ENCODE measurements at regions not wholly inside any gene's neighbourhood (a gene's known extent, or its start where the extent isn't known, plus 50 kb on each side); places are given as distances from the start of the nearest gene placed in this dataset.

- TF ChIP-seq ISL1 (CRISPR knock-in tag; IDR thresholded peaks at IDR 0.05) (no peak), ARNTL (CRISPR knock-in tag; IDR thresholded peaks at IDR 0.05; ENCODE audit: borderline replicate concordance, low read depth) (no peak)
Measured at GRCh38 chr14:22097586-22098292, 424.1 kb upstream of the OR4E1 start (continued).

DNA sequence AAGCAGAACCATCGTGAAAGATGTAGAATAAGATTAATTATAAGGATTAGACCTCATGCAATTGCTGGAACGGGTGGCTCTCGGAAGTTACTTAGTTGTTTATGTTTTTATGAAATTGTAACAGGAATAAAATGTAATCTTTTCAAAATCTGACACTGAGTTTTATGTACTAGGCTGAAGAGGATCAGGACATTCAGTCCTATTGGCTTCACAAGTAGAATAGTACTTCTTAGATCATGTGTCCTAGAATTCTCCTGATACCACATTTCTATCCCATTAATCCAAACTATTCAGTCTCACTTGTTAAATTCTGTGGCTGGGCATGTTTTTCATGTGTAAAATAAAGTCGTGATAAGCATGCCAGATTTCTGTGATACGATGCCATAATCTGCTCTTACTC is 423.5 kb upstream of the OR4E1 start:
- ATAC-seq, result no peak
- no peak for TF ChIP-seq BACH2 (CRISPR knock-in tag; IDR thresholded peaks at IDR 0.05; ENCODE audit: borderline replicate concordance)
- TF ChIP-seq ARNTL (CRISPR knock-in tag; IDR thresholded peaks at IDR 0.05; ENCODE audit: borderline replicate concordance, low read depth), result no peak
- TF ChIP-seq TCF4 (CRISPR knock-in tag; IDR thresholded peaks at IDR 0.05; ENCODE audit: borderline replicate concordance), result no peak
- TF ChIP-seq PPARA (CRISPR knock-in tag; IDR thresholded peaks at IDR 0.05; ENCODE audit: borderline replicate concordance), result no peak
- no peak for TF ChIP-seq PATZ1 (CRISPR knock-in tag; IDR thresholded peaks at IDR 0.05; ENCODE audit: borderline replicate concordance)
- no peak for TF ChIP-seq CSRNP3 (CRISPR knock-in tag; IDR thresholded peaks at IDR 0.05)
- TF ChIP-seq OSR1 (CRISPR knock-in tag; IDR thresholded peaks at IDR 0.05), result no peak
- TF ChIP-seq, protein P1, sequence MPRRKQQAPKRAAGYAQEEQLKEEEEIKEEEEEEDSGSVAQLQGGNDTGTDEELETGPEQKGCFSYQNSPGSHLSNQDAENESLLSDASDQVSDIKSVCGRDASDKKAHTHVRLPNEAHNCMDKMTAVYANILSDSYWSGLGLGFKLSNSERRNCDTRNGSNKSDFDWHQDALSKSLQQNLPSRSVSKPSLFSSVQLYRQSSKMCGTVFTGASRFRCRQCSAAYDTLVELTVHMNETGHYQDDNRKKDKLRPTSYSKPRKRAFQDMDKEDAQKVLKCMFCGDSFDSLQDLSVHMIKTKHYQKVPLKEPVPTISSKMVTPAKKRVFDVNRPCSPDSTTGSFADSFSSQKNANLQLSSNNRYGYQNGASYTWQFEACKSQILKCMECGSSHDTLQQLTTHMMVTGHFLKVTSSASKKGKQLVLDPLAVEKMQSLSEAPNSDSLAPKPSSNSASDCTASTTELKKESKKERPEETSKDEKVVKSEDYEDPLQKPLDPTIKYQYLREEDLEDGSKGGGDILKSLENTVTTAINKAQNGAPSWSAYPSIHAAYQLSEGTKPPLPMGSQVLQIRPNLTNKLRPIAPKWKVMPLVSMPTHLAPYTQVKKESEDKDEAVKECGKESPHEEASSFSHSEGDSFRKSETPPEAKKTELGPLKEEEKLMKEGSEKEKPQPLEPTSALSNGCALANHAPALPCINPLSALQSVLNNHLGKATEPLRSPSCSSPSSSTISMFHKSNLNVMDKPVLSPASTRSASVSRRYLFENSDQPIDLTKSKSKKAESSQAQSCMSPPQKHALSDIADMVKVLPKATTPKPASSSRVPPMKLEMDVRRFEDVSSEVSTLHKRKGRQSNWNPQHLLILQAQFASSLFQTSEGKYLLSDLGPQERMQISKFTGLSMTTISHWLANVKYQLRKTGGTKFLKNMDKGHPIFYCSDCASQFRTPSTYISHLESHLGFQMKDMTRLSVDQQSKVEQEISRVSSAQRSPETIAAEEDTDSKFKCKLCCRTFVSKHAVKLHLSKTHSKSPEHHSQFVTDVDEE (CRISPR knock-in tag; IDR thresholded peaks at IDR 0.05), result no peak
- TF ChIP-seq ZNF70 (CRISPR knock-in tag; IDR thresholded peaks at IDR 0.05), result no peak
- no peak for TF ChIP-seq ZNF565 (CRISPR knock-in tag; conservative IDR thresholded peaks at IDR 0.05; ENCODE audit: low read depth)
- TF ChIP-seq TOX (CRISPR knock-in tag; IDR thresholded peaks at IDR 0.05; ENCODE audit: borderline replicate concordance), result no peak
- TF ChIP-seq ISL1 (CRISPR knock-in tag; IDR thresholded peaks at IDR 0.05), result no peak
- TF ChIP-seq ZNF8 (CRISPR knock-in tag; IDR thresholded peaks at IDR 0.05), result no peak
- no peak for TF ChIP-seq CREB5 (CRISPR knock-in tag; IDR thresholded peaks at IDR 0.05; ENCODE audit: low read depth)
- no peak for TF ChIP-seq RARB (CRISPR knock-in tag; IDR thresholded peaks at IDR 0.05)
- no peak for TF ChIP-seq ESRRG (CRISPR knock-in tag; IDR thresholded peaks at IDR 0.05)

DNA sequence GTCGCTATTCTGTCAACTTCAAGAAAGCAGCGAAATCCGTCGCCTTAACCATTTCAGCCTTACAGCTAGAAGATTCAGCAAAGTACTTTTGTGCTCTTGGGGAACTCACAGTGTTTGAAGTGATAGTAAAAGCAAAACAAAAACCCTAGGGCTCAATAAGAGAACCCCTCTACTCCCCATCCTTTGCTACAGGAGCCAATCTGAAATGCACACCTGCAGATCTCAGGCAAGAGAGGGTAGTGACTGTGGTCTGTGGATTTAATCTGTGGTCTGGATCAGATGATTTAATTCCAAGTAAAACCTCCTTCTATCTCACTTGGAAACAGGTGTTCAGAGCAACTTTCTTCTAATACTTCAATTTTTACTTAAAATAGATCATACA is 422.9 kb upstream of the OR4E1 start:
- TF ChIP-seq TCF4 (CRISPR knock-in tag; IDR thresholded peaks at IDR 0.05; ENCODE audit: borderline replicate concordance), result no peak
- TF ChIP-seq POU6F1 (CRISPR knock-in tag; IDR thresholded peaks at IDR 0.05; ENCODE audit: borderline replicate concordance, low read depth), result no peak
- no peak for TF ChIP-seq ZFP3 (CRISPR knock-in tag; IDR thresholded peaks at IDR 0.05)
- no peak for TF ChIP-seq ZC3H10 (CRISPR knock-in tag; IDR thresholded peaks at IDR 0.05)
- TF ChIP-seq ISL1 (CRISPR knock-in tag; IDR thresholded peaks at IDR 0.05), result no peak
- no peak for TF ChIP-seq ZFP30 (CRISPR knock-in tag; IDR thresholded peaks at IDR 0.05)
- TF ChIP-seq PATZ1 (CRISPR knock-in tag; IDR thresholded peaks at IDR 0.05; ENCODE audit: borderline replicate concordance), result no peak
- TF ChIP-seq ZNF8 (CRISPR knock-in tag; IDR thresholded peaks at IDR 0.05), result no peak
- no peak for TF ChIP-seq GLIS3 (CRISPR knock-in tag; IDR thresholded peaks at IDR 0.05)
- TF ChIP-seq ESRRG (CRISPR knock-in tag; IDR thresholded peaks at IDR 0.05), result no peak
- no peak for TF ChIP-seq ARNTL (CRISPR knock-in tag; IDR thresholded peaks at IDR 0.05; ENCODE audit: borderline replicate concordance, low read depth)
- TF ChIP-seq CSRNP3 (CRISPR knock-in tag; IDR thresholded peaks at IDR 0.05), result no peak
- TF ChIP-seq PPARA (CRISPR knock-in tag; IDR thresholded peaks at IDR 0.05; ENCODE audit: borderline replicate concordance), result no peak
- TF ChIP-seq CSDC2 (CRISPR knock-in tag; IDR thresholded peaks at IDR 0.05), result no peak
- TF ChIP-seq TOX (CRISPR knock-in tag; IDR thresholded peaks at IDR 0.05; ENCODE audit: borderline replicate concordance), result no peak
- no peak for TF ChIP-seq RARB (CRISPR knock-in tag; IDR thresholded peaks at IDR 0.05)
- no peak for ATAC-seq
